Keratinocyte (primary cell): ENCODE measurements at regions not wholly inside any gene's neighbourhood (a gene's known extent, or its start where the extent isn't known, plus 50 kb on each side); places are given as distances from the start of the nearest gene placed in this dataset.
A peak's percentile ranks its signal among the peaks of the same experiment; 100 is the strongest.

Experiments used
- DNase-seq: peaks from one replicate; pipeline ENCODE4 v3.0.0-alpha.2; 2011; ENCODE audit warnings: low read depth, missing footprints, low spot score
- FAIRE-seq: peaks from 2 replicates; lab custom pipeline; 2011; peaks lifted over from hg19 to GRCh38; lab: Jason Lieb, UNC
- H2AFZ ChIP-seq: 2 replicates; pipeline ENCODE4 v1.6.0; 2012; ENCODE audit warnings: low read length, control low read depth, inconsistent platforms; ENCODE audit not compliant: control insufficient read depth
- H3K27ac ChIP-seq: 2 replicates; pipeline ENCODE4 v1.5.1; 2011; ENCODE audit warnings: low read length; ENCODE audit not compliant: control insufficient read depth, insufficient read depth
- H3K27me3 ChIP-seq: 3 replicates; pipeline ENCODE4 v1.6.0; 2011; ENCODE audit warnings: low read length; ENCODE audit not compliant: control insufficient read depth, insufficient read depth; ENCODE audit errors: extremely low read depth
- H3K36me3 ChIP-seq, 2 experiments: 2 replicates in 1 of 2; 3 replicates in 1 of 2; pipeline ENCODE4 v1.5.1; 2011; ENCODE audit warnings: low read length in 2 of 2, mild to moderate bottlenecking in 1 of 2; ENCODE audit not compliant: control insufficient read depth in 2 of 2, insufficient read depth in 2 of 2; ENCODE audit errors: extremely low read depth in 1 of 2
- H3K4me1 ChIP-seq: 3 replicates; pipeline ENCODE4 v1.5.1; 2011; ENCODE audit warnings: low read length; ENCODE audit not compliant: control insufficient read depth, insufficient read depth; ENCODE audit errors: extremely low read depth
- H3K4me2 ChIP-seq: 3 replicates; pipeline ENCODE4 v1.6.0; 2011; ENCODE audit warnings: low read depth, low read length; ENCODE audit not compliant: control insufficient read depth, insufficient read depth; ENCODE audit errors: extremely low read depth
- H3K4me3 ChIP-seq, 3 experiments: fragments of 200-600 bp in 1 of 3; sonication (generic) in 1 of 3; 2 replicates in 2 of 3; 3 replicates in 1 of 3; pipeline ENCODE4 v1.5.1; 2011 to 2016; ENCODE audit warnings: low read length in 3 of 3, mild to moderate bottlenecking in 3 of 3, control low read depth in 2 of 3, inconsistent platforms in 1 of 3, low read depth in 1 of 3, mixed read lengths in 1 of 3, mixed run types in 1 of 3, moderate library complexity in 1 of 3; ENCODE audit not compliant: control insufficient read depth in 2 of 3, insufficient read depth in 2 of 3; ENCODE audit errors: extremely low read depth in 1 of 3
- H3K79me2 ChIP-seq: 2 replicates; pipeline ENCODE4 v1.6.0; 2012; ENCODE audit warnings: low read length; ENCODE audit not compliant: control insufficient read depth, insufficient read depth
- H3K9ac ChIP-seq: 3 replicates; pipeline ENCODE4 v1.6.0; 2011; ENCODE audit warnings: low read length; ENCODE audit not compliant: control insufficient read depth, insufficient read depth; ENCODE audit errors: extremely low read depth
- H3K9me1 ChIP-seq: 3 replicates; pipeline ENCODE4 v1.6.0; 2011; ENCODE audit warnings: low read length; ENCODE audit not compliant: control insufficient read depth, insufficient read depth; ENCODE audit errors: extremely low read depth
- H3K9me3 ChIP-seq: 2 replicates; pipeline ENCODE4 v1.5.1; 2012; ENCODE audit warnings: low read depth, low read length; ENCODE audit not compliant: control insufficient read depth
- H4K20me1 ChIP-seq: 3 replicates; pipeline ENCODE4 v1.6.0; 2011; ENCODE audit warnings: low read length; ENCODE audit not compliant: control insufficient read depth, insufficient read depth; ENCODE audit errors: extremely low read depth
- EZH2 ChIP-seq: IDR thresholded peaks from one replicate; pipeline ENCODE4 v1.6.1; 2012; ENCODE audit warnings: inconsistent platforms, mild to moderate bottlenecking, low read length, moderate library complexity
- dilution Hi-C: fragments of 300-500 bp; cut with MboI; formaldehyde crosslinking; loops from one replicate; pipeline ENCODE4 v1.7.0; 2020; ENCODE audit warnings: low sequenced_read_pairs; ENCODE audit not compliant: extremely low pct_ligation_motif_present
- TF ChIP-seq, protein P1 (sequence below), 3 experiments: IDR thresholded peaks in 1 of 3; conservative IDR thresholded peaks in 1 of 3; optimal IDR thresholded peaks in 1 of 3; 2 replicates in 2 of 3; 3 replicates in 1 of 3; pipeline versions ENCODE3 to v1.5.1; 2011; ENCODE audit warnings: low read length in 3 of 3, mild to moderate bottlenecking in 3 of 3, moderate library complexity in 2 of 3, control low read depth in 1 of 3, inconsistent platforms in 1 of 3; ENCODE audit not compliant: insufficient read depth in 2 of 3; ENCODE audit errors: extremely low read depth in 1 of 3

DNA sequence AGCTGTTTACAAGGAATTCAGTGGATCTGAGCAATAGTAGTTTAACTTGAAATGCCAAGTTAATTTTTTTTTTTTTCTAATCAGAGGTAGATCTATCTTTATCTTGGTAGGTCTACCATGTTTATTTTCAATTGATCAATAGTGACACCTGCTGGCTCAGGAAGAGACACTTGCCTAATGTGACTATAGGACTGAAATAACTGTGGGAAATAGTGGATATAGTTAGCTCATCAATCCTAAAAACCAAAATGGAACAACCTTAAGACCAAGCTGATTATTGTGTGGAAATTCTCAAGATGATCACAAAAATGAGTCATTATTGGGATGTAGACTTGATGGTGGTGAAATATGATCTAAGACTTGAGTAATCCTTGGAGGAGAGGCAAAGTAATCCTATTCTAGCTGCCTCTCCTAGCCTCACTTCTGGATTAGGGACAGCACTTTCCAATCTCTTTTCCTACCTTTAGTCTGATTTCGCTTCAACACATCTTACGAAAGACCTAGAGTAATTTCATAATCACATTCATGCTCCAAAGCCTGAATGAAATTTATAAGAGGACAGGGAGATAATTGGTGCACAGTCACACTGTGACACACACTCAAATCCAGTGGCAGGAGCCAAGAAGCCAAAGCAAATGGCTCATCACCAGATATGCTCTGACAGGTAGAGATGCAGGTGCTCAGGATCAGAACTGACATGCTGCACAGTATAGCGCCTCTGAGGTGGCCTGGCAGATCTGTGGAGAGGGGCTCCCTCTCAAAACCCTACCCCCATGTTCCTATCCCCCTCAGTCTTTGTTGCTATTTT, 156.3 kb downstream of the HMHB1 start:
- H3K9ac ChIP-seq = no peak overlapping the region
- no peaks in the 10 kb centered on the region for H3K9me1 ChIP-seq
- H3K4me1 ChIP-seq = peaks cover 9% of the 10 kb centered on the region
- FAIRE-seq (peak; percentile 59), DNase-seq (no peak)
- H3K36me3 ChIP-seq = no peaks in the 10 kb centered on the region
- TF ChIP-seq, protein P1, sequence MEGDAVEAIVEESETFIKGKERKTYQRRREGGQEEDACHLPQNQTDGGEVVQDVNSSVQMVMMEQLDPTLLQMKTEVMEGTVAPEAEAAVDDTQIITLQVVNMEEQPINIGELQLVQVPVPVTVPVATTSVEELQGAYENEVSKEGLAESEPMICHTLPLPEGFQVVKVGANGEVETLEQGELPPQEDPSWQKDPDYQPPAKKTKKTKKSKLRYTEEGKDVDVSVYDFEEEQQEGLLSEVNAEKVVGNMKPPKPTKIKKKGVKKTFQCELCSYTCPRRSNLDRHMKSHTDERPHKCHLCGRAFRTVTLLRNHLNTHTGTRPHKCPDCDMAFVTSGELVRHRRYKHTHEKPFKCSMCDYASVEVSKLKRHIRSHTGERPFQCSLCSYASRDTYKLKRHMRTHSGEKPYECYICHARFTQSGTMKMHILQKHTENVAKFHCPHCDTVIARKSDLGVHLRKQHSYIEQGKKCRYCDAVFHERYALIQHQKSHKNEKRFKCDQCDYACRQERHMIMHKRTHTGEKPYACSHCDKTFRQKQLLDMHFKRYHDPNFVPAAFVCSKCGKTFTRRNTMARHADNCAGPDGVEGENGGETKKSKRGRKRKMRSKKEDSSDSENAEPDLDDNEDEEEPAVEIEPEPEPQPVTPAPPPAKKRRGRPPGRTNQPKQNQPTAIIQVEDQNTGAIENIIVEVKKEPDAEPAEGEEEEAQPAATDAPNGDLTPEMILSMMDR (optimal IDR thresholded peaks at IDR 0.05 in 1 of 3, IDR thresholded peaks at IDR 0.05 in 1 of 3, conservative IDR thresholded peaks at IDR 0.05 in 1 of 3; ENCODE audit: extremely low read depth in 1 of 3, insufficient read depth in 2 of 3, low read length in 3 of 3) = peak in 2 of 3 experiments; percentile 9 to 51
- no peak for TF ChIP-seq EZH2
- no peaks in the 10 kb centered on the region for H4K20me1 ChIP-seq
- H3K9me3 ChIP-seq = no peaks in the 10 kb centered on the region
- H3K4me3 ChIP-seq = no peak overlapping the region
- H2AFZ ChIP-seq = no peak overlapping the region
- no peak overlapping the region for H3K27ac ChIP-seq
- H3K4me2 ChIP-seq = no peak overlapping the region
- dilution Hi-C loops = no loop called here
- no peaks in the 10 kb centered on the region for H3K79me2 ChIP-seq
- no peaks in the 10 kb centered on the region for H3K27me3 ChIP-seq

DNA sequence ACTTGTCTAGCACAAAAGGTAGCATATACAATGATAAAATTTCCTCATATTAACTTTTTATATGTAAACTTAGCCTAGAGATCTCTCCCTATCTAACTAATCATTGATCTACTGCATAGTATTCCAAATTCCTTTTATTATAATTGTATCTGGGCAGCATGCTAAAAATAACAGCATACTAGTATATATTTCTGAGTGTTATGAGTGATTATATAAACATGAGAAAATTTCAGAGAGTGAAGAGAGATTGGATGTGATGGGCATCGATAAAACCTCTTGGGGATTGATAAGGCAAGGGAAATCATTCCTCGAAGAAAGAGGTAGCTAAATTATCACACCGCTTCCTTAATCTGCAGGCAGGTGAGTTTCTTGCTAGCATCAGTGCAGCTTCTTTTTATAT, 158.2 kb downstream of the HMHB1 start:
- H4K20me1 ChIP-seq = no peaks in the 10 kb centered on the region
- no peak overlapping the region for H3K4me3 ChIP-seq
- H3K27ac ChIP-seq = no peak overlapping the region
- H3K36me3 ChIP-seq = no peaks in the 10 kb centered on the region
- H3K9ac ChIP-seq = no peak overlapping the region
- H3K4me2 ChIP-seq = no peak overlapping the region
- dilution Hi-C loops = no loop called here
- no peaks in the 10 kb centered on the region for H3K79me2 ChIP-seq
- no peak for DNase-seq
- no peaks in the 10 kb centered on the region for H3K27me3 ChIP-seq
- no peaks in the 10 kb centered on the region for H3K9me3 ChIP-seq
- no peak overlapping the region for H2AFZ ChIP-seq
- TF ChIP-seq, protein P1 (optimal IDR thresholded peaks at IDR 0.05 in 1 of 3, IDR thresholded peaks at IDR 0.05 in 1 of 3, conservative IDR thresholded peaks at IDR 0.05 in 1 of 3; ENCODE audit: extremely low read depth in 1 of 3, insufficient read depth in 2 of 3, low read length in 3 of 3) = no peak
- TF ChIP-seq EZH2 = no peak
- H3K4me1 ChIP-seq = peaks cover 9% of the 10 kb centered on the region
- no peaks in the 10 kb centered on the region for H3K9me1 ChIP-seq
- FAIRE-seq = no peak
